H9 (cell line): ENCODE measurements at regions not wholly inside any gene's neighbourhood (a gene's known extent, or its start where the extent isn't known, plus 50 kb on each side); places are given as distances from the start of the nearest gene placed in this dataset.

Source experiments
- DNase-seq: peaks from one replicate; pipeline ENCODE4 v3.0.0-alpha.2; 2017
- H2AFZ ChIP-seq: one replicate; pipeline ENCODE4 v1.6.1; 2013; ENCODE audit warnings: mild to moderate bottlenecking, low read length, control low read depth, moderate library complexity
- H2AK5ac ChIP-seq: 2 replicates; pipeline ENCODE4 v1.6.1; 2013; ENCODE audit warnings: low read length, control low read depth, mixed read lengths; ENCODE audit not compliant: insufficient read length
- H2BK120ac ChIP-seq: one replicate; pipeline ENCODE4 v1.6.1; 2013; ENCODE audit warnings: low read depth, mild to moderate bottlenecking, low read length, control low read depth, inconsistent platforms; ENCODE audit not compliant: poor library complexity, severe bottlenecking
- H2BK12ac ChIP-seq: 2 replicates; pipeline ENCODE4 v1.6.1; 2013; ENCODE audit warnings: low read length, control low read depth, mixed read lengths, low read depth; ENCODE audit not compliant: insufficient read length
- H2BK15ac ChIP-seq: 2 replicates; pipeline ENCODE4 v1.6.1; 2013; ENCODE audit warnings: low read depth, low read length, control low read depth
- H2BK20ac ChIP-seq: one replicate; pipeline ENCODE4 v1.6.1; 2013; ENCODE audit warnings: low read depth, mild to moderate bottlenecking, low read length, control low read depth, inconsistent platforms; ENCODE audit not compliant: poor library complexity, severe bottlenecking
- H2BK5ac ChIP-seq: 2 replicates; pipeline ENCODE4 v1.6.1; 2013; ENCODE audit warnings: low read length, control low read depth, mixed read lengths; ENCODE audit not compliant: insufficient read length
- H3K14ac ChIP-seq: 2 replicates; pipeline ENCODE4 v1.6.1; 2013; ENCODE audit warnings: low read length, control low read depth; ENCODE audit not compliant: insufficient read depth
- H3K18ac ChIP-seq: 2 replicates; pipeline ENCODE4 v1.6.1; 2013; ENCODE audit warnings: low read depth, mild to moderate bottlenecking, mixed read lengths, low read length, control low read depth; ENCODE audit not compliant: insufficient read length
- H3K23ac ChIP-seq: 2 replicates; pipeline ENCODE4 v1.6.1; 2013; ENCODE audit warnings: low read length, control low read depth, mixed read lengths, low read depth; ENCODE audit not compliant: insufficient read length
- H3K23me2 ChIP-seq: 2 replicates; pipeline ENCODE4 v1.6.1; 2013; ENCODE audit warnings: low read depth, mild to moderate bottlenecking, mixed read lengths, low read length, control low read depth; ENCODE audit not compliant: insufficient read length, poor library complexity, severe bottlenecking
- H3K27ac ChIP-seq: 2 replicates; pipeline ENCODE4 v1.5.1; 2013; ENCODE audit warnings: low read length, control low read depth, mixed read lengths, low read depth; ENCODE audit not compliant: insufficient read length
- H3K27me3 ChIP-seq: 2 replicates; pipeline ENCODE4 v1.6.1; 2013; ENCODE audit warnings: low read length, control low read depth, inconsistent platforms; ENCODE audit not compliant: insufficient read depth
- H3K4ac ChIP-seq: 2 replicates; pipeline ENCODE4 v1.6.1; 2013; ENCODE audit warnings: low read depth, mild to moderate bottlenecking, control low read depth, inconsistent platforms, low read length, moderate library complexity
- H3K4me1 ChIP-seq: 2 replicates; pipeline ENCODE4 v1.6.1; 2013; ENCODE audit warnings: low read length, control low read depth, inconsistent platforms; ENCODE audit not compliant: insufficient read depth
- H3K4me2 ChIP-seq: 2 replicates; pipeline ENCODE4 v1.6.1; 2013; ENCODE audit warnings: low read length, control low read depth, mixed read lengths; ENCODE audit not compliant: insufficient read length, insufficient read depth
- H3K56ac ChIP-seq: 2 replicates; pipeline ENCODE4 v1.6.1; 2013; ENCODE audit warnings: low read depth, mild to moderate bottlenecking, mixed read lengths, low read length, control low read depth; ENCODE audit not compliant: insufficient read length
- H3K79me1 ChIP-seq: 2 replicates; pipeline ENCODE4 v1.6.1; 2013; ENCODE audit warnings: low read depth, mild to moderate bottlenecking, moderate library complexity, low read length, control low read depth, inconsistent platforms; ENCODE audit not compliant: insufficient read depth, poor library complexity, severe bottlenecking
- H3K79me2 ChIP-seq: 2 replicates; pipeline ENCODE4 v1.6.1; 2013; ENCODE audit warnings: low read length, control low read depth, inconsistent platforms; ENCODE audit not compliant: insufficient read depth
- H3K9ac ChIP-seq: 2 replicates; pipeline ENCODE4 v1.6.1; 2013; ENCODE audit warnings: low read length, control low read depth, mixed read lengths; ENCODE audit not compliant: insufficient read length; ENCODE audit errors: extremely low read depth
- H3K9me3 ChIP-seq: one replicate; pipeline ENCODE4 v1.6.1; 2013; ENCODE audit warnings: low read depth, low read length, inconsistent platforms; ENCODE audit not compliant: control insufficient read depth
- H3T11ph ChIP-seq: one replicate; pipeline ENCODE4 v1.6.1; 2013; ENCODE audit warnings: mild to moderate bottlenecking, low read length, control low read depth, inconsistent platforms
- H4K20me1 ChIP-seq: one replicate; pipeline ENCODE4 v1.6.1; 2013; ENCODE audit not compliant: control insufficient read depth, insufficient read length, insufficient read depth
- H4K5ac ChIP-seq: 2 replicates; pipeline ENCODE4 v1.6.1; 2013; ENCODE audit warnings: low read depth, mild to moderate bottlenecking, mixed read lengths, low read length, control low read depth; ENCODE audit not compliant: insufficient read length
- H4K8ac ChIP-seq: replicated peaks from 2 replicates; pipeline ENCODE4 v1.6.1; 2013; ENCODE audit warnings: low read length, control low read depth, mixed read lengths, low read depth; ENCODE audit not compliant: insufficient read length
- H4K91ac ChIP-seq: 2 replicates; pipeline ENCODE4 v1.6.1; 2013; ENCODE audit warnings: low read depth, mild to moderate bottlenecking, moderate library complexity, mixed read lengths, low read length, control low read depth; ENCODE audit not compliant: insufficient read length
- H3K27ac Mint-ChIP-seq, 3 experiments: 2 replicates in 2 of 3; 3 replicates in 1 of 3; pipeline ENCODE4 v1.8.0; 2020 to 2021; ENCODE audit warnings: mixed read lengths in 3 of 3, mild to moderate bottlenecking in 1 of 3, moderate library complexity in 1 of 3
- H3K27me3 Mint-ChIP-seq: 2 replicates; pipeline ENCODE4 v1.8.0; 2021; ENCODE audit warnings: low read depth, mild to moderate bottlenecking, moderate library complexity, mixed read lengths
- H3K36me3 Mint-ChIP-seq, 3 experiments: 2 replicates in 2 of 3; 3 replicates in 1 of 3; pipeline ENCODE4 v1.8.0; 2020 to 2021; ENCODE audit warnings: low read depth in 3 of 3, mixed read lengths in 3 of 3; ENCODE audit not compliant: insufficient read depth in 1 of 3
- H3K4me1 Mint-ChIP-seq, 2 experiments: 2 replicates each; pipeline ENCODE4 v1.8.0; 2020; ENCODE audit warnings: mixed read lengths in 2 of 2
- H3K4me3 Mint-ChIP-seq, 2 experiments: 2 replicates in 1 of 2; 3 replicates in 1 of 2; pipeline ENCODE4 v1.8.0; 2020 to 2021; ENCODE audit warnings: mild to moderate bottlenecking in 2 of 2, mixed read lengths in 2 of 2, moderate library complexity in 1 of 2
- H3K9me3 Mint-ChIP-seq, 2 experiments: 2 replicates in 1 of 2; 3 replicates in 1 of 2; pipeline ENCODE4 v1.8.0; 2020; ENCODE audit warnings: mild to moderate bottlenecking in 2 of 2, mixed read lengths in 2 of 2, moderate library complexity in 1 of 2
- WGBS: extraction: QIAGEN DNeasy Blood & Tissue Kit; methylation state at CpG from one replicate; pipeline ENCODE4 v1.1.7; 2013; ENCODE audit warnings: missing lambda C conversion rate, low lambda C conversion rate, mixed read lengths; ENCODE audit not compliant: insufficient read length; ENCODE audit errors: extremely low coverage; 5-methylcytosine and 5-hydroxymethylcytosine counted together
- TF ChIP-seq, protein P1 (sequence below): fragments of 200-600 bp; sonication (generic); conservative IDR thresholded peaks from 3 replicates; pipeline ENCODE4 v1.8.0; 2021; ENCODE audit warnings: antibody characterized with exemption, mild to moderate bottlenecking

DNA sequence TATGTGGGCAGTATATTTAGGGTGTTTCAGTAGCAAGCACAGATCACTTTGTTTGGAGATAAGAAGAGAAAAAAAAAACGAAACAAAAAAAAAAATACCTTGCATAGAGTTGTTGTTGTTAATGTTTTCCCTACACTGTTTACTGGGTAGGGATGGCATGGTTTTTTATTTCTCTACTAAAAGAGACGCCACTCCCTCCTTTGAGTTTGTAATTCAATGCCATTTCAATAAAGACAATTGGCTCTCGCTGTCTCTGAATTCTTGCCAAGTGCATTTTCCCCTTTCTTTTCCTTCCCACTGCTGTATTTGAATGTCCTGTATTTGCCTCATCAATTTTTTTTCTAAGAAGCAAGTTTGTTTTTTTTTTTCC, 213.9 kb upstream of the UBASH3B start:
- Histone ChIP-seq H3K14ac (no peak overlapping the region), H3T11ph (no peak overlapping the region), H2BK12ac (no peak overlapping the region), H3K27ac (no peak overlapping the region), H2AK5ac (no peak overlapping the region), H3K79me2 (no peaks in the 10 kb centered on the region), H2BK20ac (no peak overlapping the region), H2BK120ac (no peak overlapping the region), H4K5ac (no peak overlapping the region), H4K8ac (no peak overlapping the region), H3K18ac (no peak overlapping the region), H4K91ac (no peak overlapping the region), H3K79me1 (no peaks in the 10 kb centered on the region), H3K27me3 (no peaks in the 10 kb centered on the region), H3K9me3 (no peaks in the 10 kb centered on the region), H3K23me2 (peaks cover 9% of the 10 kb centered on the region), H2BK15ac (no peak overlapping the region), H3K4ac (no peak overlapping the region), H3K23ac (no peak overlapping the region), H2BK5ac (no peak overlapping the region), H3K4me1 (peaks cover 7% of the 10 kb centered on the region), H3K4me2 (peak overlapping the region; percentile 93), H4K20me1 (no peaks in the 10 kb centered on the region), H3K56ac (no peak overlapping the region), H3K9ac (no peak overlapping the region), H2AFZ (no peak overlapping the region)
- DNase-seq: no peak
- Mint-ChIP-seq H3K27ac (no peak overlapping the region), H3K9me3 (no peaks in the 10 kb centered on the region), H3K27me3 (peaks cover 3% of the 10 kb centered on the region; the same call in 1 of the 2 replicates), H3K36me3 (no peaks in the 10 kb centered on the region), H3K4me3 (no peak overlapping the region), H3K4me1 (peaks cover 18 to 21% of the 10 kb centered on the region in 2 experiments)
- TF ChIP-seq, protein P1, sequence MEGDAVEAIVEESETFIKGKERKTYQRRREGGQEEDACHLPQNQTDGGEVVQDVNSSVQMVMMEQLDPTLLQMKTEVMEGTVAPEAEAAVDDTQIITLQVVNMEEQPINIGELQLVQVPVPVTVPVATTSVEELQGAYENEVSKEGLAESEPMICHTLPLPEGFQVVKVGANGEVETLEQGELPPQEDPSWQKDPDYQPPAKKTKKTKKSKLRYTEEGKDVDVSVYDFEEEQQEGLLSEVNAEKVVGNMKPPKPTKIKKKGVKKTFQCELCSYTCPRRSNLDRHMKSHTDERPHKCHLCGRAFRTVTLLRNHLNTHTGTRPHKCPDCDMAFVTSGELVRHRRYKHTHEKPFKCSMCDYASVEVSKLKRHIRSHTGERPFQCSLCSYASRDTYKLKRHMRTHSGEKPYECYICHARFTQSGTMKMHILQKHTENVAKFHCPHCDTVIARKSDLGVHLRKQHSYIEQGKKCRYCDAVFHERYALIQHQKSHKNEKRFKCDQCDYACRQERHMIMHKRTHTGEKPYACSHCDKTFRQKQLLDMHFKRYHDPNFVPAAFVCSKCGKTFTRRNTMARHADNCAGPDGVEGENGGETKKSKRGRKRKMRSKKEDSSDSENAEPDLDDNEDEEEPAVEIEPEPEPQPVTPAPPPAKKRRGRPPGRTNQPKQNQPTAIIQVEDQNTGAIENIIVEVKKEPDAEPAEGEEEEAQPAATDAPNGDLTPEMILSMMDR: no peak
- WGBS: no CpG with 5 or more reads among the region's 3 CpGs
